ENCODE measurements at regions not wholly inside any gene's neighbourhood (a gene's known extent, or its start where the extent isn't known, plus 50 kb on each side); places are given as distances from the start of the nearest gene placed in this dataset.

DNA sequence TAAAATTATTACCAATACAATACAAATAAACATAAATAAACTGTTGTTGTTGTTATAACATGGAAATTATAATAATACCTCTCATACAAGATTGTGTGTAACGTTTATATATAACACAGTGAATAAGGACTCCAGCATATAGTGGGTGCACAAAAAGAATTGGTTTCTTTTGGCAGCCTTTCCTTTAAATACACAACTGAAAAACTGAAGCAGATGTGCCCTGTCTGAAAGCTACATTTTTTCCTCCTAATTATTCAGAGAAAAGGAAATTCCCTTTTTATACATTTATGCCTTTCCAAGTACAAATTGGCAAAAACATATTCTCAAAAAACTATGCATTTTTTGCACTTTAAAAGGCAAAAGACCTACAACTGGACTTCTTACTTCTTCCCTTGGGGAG is 928.9 kb upstream of the NR2F2 start:
- no peak for DNase-seq (ENCODE audit: low read depth in 1 of 2, low spot score in 1 of 2)
- H3K4me3 ChIP-seq (replicated peaks; ENCODE audit: insufficient read depth, low read length): no peak overlapping the region
- TF ChIP-seq POLR2AphosphoS5 (IDR thresholded peaks at IDR 0.05; ENCODE audit: low read depth) (no peak), GABPA (IDR thresholded peaks at IDR 0.05; ENCODE audit: low read depth) (no peak), SPI1 (IDR thresholded peaks at IDR 0.05; ENCODE audit: borderline replicate concordance, low read depth) (no peak)
- TF ChIP-seq, protein P1, sequence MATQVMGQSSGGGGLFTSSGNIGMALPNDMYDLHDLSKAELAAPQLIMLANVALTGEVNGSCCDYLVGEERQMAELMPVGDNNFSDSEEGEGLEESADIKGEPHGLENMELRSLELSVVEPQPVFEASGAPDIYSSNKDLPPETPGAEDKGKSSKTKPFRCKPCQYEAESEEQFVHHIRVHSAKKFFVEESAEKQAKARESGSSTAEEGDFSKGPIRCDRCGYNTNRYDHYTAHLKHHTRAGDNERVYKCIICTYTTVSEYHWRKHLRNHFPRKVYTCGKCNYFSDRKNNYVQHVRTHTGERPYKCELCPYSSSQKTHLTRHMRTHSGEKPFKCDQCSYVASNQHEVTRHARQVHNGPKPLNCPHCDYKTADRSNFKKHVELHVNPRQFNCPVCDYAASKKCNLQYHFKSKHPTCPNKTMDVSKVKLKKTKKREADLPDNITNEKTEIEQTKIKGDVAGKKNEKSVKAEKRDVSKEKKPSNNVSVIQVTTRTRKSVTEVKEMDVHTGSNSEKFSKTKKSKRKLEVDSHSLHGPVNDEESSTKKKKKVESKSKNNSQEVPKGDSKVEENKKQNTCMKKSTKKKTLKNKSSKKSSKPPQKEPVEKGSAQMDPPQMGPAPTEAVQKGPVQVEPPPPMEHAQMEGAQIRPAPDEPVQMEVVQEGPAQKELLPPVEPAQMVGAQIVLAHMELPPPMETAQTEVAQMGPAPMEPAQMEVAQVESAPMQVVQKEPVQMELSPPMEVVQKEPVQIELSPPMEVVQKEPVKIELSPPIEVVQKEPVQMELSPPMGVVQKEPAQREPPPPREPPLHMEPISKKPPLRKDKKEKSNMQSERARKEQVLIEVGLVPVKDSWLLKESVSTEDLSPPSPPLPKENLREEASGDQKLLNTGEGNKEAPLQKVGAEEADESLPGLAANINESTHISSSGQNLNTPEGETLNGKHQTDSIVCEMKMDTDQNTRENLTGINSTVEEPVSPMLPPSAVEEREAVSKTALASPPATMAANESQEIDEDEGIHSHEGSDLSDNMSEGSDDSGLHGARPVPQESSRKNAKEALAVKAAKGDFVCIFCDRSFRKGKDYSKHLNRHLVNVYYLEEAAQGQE (IDR thresholded peaks at IDR 0.05; ENCODE audit: insufficient replicate concordance, low read depth): no peak
- TF ChIP-seq, protein P2, sequence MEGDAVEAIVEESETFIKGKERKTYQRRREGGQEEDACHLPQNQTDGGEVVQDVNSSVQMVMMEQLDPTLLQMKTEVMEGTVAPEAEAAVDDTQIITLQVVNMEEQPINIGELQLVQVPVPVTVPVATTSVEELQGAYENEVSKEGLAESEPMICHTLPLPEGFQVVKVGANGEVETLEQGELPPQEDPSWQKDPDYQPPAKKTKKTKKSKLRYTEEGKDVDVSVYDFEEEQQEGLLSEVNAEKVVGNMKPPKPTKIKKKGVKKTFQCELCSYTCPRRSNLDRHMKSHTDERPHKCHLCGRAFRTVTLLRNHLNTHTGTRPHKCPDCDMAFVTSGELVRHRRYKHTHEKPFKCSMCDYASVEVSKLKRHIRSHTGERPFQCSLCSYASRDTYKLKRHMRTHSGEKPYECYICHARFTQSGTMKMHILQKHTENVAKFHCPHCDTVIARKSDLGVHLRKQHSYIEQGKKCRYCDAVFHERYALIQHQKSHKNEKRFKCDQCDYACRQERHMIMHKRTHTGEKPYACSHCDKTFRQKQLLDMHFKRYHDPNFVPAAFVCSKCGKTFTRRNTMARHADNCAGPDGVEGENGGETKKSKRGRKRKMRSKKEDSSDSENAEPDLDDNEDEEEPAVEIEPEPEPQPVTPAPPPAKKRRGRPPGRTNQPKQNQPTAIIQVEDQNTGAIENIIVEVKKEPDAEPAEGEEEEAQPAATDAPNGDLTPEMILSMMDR (IDR thresholded peaks at IDR 0.05; ENCODE audit: insufficient read depth, low read length): no peak
- H3K27ac ChIP-seq (replicated peaks): no peak overlapping the region
- no peaks in the 10 kb centered on the region for H3K27me3 ChIP-seq (ENCODE audit: insufficient read depth, poor library complexity, severe bottlenecking)

DNA sequence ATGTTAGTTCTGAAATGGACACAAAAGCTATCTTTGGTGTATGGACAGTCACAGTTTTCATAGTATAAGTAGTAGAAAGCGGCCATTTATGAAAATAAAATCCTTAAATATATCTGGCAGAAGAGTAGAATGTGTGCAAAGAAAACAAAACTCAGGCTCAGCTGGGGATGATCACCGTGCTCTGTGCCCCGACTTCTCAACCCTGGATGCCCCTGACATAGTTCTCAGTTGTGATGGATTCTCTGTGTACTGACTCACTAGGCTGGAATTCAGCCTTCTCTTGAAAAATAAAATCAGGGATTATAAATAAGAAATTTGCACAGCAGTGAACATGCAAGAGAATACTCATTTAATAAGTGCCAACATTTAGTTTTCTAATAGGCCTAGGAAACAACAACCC is 925.1 kb upstream of the NR2F2 start:
- TF ChIP-seq POLR2AphosphoS5 (IDR thresholded peaks at IDR 0.05; ENCODE audit: low read depth): no peak
- TF ChIP-seq GABPA (IDR thresholded peaks at IDR 0.05; ENCODE audit: low read depth): no peak
- no peak for TF ChIP-seq SPI1 (IDR thresholded peaks at IDR 0.05; ENCODE audit: borderline replicate concordance, low read depth)
- TF ChIP-seq, protein P1 (IDR thresholded peaks at IDR 0.05; ENCODE audit: insufficient replicate concordance, low read depth): no peak
- TF ChIP-seq, protein P2 (IDR thresholded peaks at IDR 0.05; ENCODE audit: insufficient read depth, low read length): no peak
- no peaks in the 10 kb centered on the region for H3K27me3 ChIP-seq (ENCODE audit: insufficient read depth, poor library complexity, severe bottlenecking)
- H3K4me3 ChIP-seq (replicated peaks; ENCODE audit: insufficient read depth, low read length): no peak overlapping the region
- H3K27ac ChIP-seq (replicated peaks): no peak overlapping the region
- no peak for DNase-seq (ENCODE audit: low read depth in 1 of 2, low spot score in 1 of 2)

DNA sequence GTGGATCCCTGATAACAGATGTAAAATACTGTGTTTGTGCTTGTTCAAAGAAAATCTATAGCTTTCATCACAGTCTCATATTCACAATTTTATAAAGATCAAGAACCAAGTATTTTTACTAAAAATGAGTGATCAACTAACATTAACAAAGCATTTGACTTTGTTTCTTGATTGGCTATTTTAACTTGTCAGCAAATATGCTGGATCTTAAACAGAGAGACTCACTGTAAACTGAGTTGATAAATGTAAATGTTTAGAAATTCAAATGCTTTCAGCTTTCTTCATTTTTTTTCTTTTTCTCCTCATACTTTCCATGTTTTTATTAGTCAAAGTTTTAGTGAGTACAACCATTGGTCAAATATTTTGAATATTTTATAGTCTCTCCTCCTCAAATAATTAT is 923.0 kb upstream of the NR2F2 start:
- H3K27me3 ChIP-seq (ENCODE audit: insufficient read depth, poor library complexity, severe bottlenecking): no peaks in the 10 kb centered on the region
- no peak for DNase-seq (ENCODE audit: low read depth in 1 of 2, low spot score in 1 of 2)
- H3K4me3 ChIP-seq (replicated peaks; ENCODE audit: insufficient read depth, low read length): no peak overlapping the region
- no peak for TF ChIP-seq GABPA (IDR thresholded peaks at IDR 0.05; ENCODE audit: low read depth)
- H3K27ac ChIP-seq (replicated peaks): no peak overlapping the region

DNA sequence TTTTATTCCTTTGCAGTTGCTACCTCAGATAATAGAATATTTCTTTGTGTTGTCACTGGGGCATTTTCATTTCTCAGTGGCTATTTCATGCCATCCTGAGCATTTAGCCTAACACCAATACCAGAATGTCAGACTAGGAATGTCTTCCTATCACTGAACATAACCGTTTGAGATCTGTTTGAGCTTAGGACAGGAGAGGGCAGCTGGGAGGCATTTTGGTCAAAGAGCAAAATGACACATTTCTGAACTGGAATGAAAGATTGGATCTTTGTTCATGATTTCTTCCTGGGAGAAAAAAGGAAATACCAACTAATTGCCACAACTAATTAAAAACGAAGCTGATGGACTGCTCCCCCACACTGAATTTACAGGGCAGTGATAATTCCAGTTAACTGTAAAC is 921.3 kb upstream of the NR2F2 start:
- DNase-seq (ENCODE audit: low read depth in 1 of 2, low spot score in 1 of 2): no peak
- Histone ChIP-seq H3K4me3 (replicated peaks; ENCODE audit: insufficient read depth, low read length) (no peak overlapping the region), H3K27me3 (ENCODE audit: insufficient read depth, poor library complexity, severe bottlenecking) (no peaks in the 10 kb centered on the region), H3K27ac (replicated peaks) (no peak overlapping the region)
- no peak for TF ChIP-seq SPI1 (IDR thresholded peaks at IDR 0.05; ENCODE audit: borderline replicate concordance, low read depth)
- no peak for TF ChIP-seq GABPA (IDR thresholded peaks at IDR 0.05; ENCODE audit: low read depth)
- TF ChIP-seq, protein P2 (IDR thresholded peaks at IDR 0.05; ENCODE audit: insufficient read depth, low read length): no peak
- TF ChIP-seq POLR2AphosphoS5 (IDR thresholded peaks at IDR 0.05; ENCODE audit: low read depth): no peak
- TF ChIP-seq, protein P1 (IDR thresholded peaks at IDR 0.05; ENCODE audit: insufficient replicate concordance, low read depth): no peak
